Mesenteric fat pad (tissue), 1 donor: ENCODE measurements at regions not wholly inside any gene's neighbourhood (a gene's known extent, or its start where the extent isn't known, plus 50 kb on each side); places are given as distances from the start of the nearest gene placed in this dataset.

Experiments used
- DNase-seq: peaks from one replicate; pipeline ENCODE4 v3.0.0-alpha.2; 2020; ENCODE audit warnings: low spot score
- donor health status: DM: yes; HTN: yes; CAD: no.

GRCh38 chr22:22150457-22150856 is 94.1 kb upstream of the VPREB1 start:
- no peak for DNase-seq

DNA sequence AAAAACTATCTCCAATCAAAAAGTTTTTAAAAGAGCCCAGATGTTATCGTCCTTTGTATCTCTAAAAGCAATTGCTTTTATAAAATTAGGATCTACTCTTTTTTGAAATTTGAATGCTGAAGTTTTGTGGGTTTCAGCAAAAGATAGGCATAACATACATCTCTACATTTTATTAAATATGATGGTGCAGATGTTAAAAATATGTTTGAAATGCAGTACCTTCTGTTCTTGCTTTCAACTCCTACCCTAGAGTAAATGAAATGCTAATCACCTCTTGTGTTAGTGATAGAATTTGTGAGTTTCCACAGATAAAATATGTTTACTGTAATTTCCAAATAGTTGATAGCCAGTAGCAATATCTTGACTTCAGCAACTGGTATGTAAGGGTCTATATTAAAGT is 95.7 kb upstream of the VPREB1 start:
- no peak for DNase-seq

DNA sequence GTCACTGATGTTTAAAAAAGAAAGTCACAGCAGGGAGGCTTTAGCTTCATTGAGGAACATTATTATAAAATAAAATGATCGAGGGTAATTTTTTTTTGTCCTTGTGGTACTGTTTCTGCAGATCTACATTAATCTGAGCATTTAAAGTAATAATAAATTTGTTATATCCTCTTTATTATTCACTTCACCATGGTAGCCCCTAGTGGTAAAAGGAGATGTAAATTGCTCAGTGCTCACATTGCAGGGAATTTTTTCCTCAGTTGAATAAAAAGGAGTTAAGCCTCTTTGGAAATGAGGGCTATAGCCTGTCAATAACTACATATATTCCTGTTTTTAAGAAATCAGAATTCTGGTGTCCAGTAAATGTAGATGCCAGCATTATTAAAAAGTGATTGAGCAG is 99.7 kb upstream of the VPREB1 start:
- no peak for DNase-seq

DNA sequence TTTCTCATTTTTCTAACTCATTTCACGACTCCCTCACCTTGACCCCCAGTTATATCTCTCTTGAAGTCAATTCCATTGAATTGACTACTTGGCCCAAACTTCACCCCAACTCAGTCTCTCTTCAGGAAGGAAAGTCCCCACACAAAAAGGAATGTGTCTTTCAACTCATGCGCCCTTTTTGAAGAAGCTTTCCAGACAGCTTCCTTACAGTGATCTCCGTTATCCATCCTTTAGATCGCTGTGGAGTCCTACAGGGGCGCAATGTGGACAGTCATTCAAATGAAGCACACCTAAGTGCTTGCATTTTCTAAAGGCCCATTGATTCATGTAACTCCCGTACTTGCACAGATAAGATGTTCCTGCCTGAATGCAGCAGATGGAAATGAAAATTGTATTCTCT is 101.1 kb upstream of the VPREB1 start:
- DNase-seq: no peak

DNA sequence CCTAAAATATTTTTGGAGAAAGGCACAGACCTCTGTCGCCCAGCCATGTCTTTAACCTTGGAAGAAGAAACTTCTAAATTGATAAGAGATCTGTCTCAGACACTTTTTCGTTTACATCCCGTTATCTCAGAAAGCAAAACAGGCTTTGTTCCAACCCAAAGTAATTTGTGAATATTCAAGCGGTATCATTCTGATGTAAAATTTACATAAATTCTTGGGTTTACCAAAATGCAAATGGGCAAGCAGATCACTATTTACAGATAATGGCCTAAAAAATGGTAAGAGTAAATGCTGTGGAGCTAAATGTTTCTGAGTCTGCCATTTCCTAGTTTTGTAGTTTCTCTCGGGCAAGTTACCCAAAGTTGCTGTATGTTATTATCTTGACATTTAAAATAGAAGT is 101.9 kb upstream of the VPREB1 start:
- no peak for DNase-seq

GRCh38 chr22:22141771-22142591 is 102.6 kb upstream of the VPREB1 start:
- no peak for DNase-seq

- no peak for DNase-seq
Measured at GRCh38 chr22:22141031-22141430, 103.6 kb upstream of the VPREB1 start.

DNA sequence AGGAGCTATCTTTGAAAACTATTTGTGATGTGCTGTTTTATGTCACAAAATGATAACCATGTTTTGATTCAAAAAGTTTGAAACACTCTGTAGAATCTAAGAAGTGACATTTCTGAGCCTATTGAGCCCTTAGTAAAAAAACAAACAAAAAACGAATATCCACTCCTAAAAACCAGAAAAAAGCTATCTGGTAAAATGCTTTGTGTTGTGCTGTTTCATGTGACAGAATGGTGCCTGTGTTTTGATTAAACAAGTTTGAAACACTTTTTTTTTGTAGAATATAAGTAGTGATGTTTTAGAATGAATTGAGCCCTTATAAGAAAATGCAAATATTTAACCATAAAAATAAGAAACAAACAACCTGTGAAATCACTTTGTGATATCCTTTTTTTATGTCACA is 105.2 kb upstream of the VPREB1 start:
- DNase-seq: no peak

- DNase-seq: no peak
Measured at GRCh38 chr22:22138915-22139314, 105.7 kb upstream of the VPREB1 start.

- DNase-seq: no peak
Measured at GRCh38 chr22:22137891-22138290, 106.7 kb upstream of the VPREB1 start.

GRCh38 chr22:22133910-22134309 is 110.7 kb upstream of the VPREB1 start:
- no peak for DNase-seq

DNA sequence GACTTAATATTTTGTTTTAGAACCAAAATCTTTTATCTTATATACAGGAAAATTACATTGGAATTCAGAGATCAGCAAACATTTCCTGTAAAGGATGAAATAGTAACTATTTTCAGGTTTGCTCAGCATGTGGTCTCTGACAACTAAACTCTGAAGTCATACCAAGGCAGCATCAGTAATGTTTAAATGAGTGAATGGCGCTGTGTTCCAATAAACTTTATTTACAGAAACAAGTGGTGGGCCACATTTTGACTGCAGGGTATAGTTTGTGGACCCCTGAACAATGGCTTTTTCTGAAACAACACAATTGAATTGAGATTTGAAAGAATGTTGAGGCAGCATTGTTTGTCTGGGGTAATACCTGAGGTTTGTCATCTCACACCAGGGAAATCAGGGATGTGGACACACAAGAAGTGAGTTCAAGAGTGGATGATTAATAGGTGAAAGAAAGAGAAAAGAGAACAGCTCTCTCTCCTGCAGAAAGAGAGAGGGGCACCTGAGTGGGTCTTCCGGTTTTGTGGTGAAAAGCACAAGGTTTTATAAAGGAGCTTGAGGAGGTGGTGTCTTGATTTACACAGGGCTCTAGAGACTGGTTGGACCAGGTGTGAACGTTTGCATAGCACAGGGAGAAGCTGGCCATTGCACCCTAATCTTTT is 113.5 kb upstream of the VPREB1 start:
- DNase-seq: no peak

- no peak for DNase-seq
Measured at GRCh38 chr22:22129387-22129786, 115.2 kb upstream of the VPREB1 start.

- DNase-seq: no peak
Measured at GRCh38 chr22:22128440-22128839, 116.1 kb upstream of the VPREB1 start.

- DNase-seq: no peak
Measured at GRCh38 chr22:22127100-22127499, 117.5 kb upstream of the VPREB1 start.

GRCh38 chr22:22125579-22126468 is 118.8 kb upstream of the VPREB1 start:
- DNase-seq: no peak

DNA sequence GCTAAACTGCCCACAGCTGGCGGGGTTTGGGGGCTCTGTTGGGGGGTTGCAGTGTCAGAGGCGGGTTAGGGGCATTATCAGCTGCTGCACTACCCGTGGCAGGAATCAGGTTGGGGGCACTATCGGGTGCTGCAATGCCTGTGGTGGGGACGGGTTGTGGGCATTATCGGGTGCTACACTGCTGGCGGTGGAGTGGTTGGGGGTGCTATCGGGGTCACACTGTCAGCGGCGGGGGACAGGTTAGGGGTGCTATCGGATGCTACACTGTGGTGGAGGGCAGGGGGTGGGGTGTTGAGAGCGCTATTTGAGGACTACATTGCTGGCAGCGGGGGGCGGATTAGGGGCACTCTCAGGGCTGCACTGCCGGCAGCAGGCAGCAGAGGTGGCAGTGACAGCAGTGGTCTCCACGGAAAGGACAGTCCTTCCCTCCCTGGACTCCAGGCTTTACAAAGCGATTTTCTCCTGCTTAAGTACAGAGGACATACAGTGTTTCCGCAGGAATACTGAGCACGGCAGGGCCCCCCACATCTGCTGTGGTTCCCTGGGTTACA is 119.5 kb upstream of the VPREB1 start:
- DNase-seq: no peak

GRCh38 chr22:22124374-22124773 is 120.2 kb upstream of the VPREB1 start:
- DNase-seq: no peak

DNA sequence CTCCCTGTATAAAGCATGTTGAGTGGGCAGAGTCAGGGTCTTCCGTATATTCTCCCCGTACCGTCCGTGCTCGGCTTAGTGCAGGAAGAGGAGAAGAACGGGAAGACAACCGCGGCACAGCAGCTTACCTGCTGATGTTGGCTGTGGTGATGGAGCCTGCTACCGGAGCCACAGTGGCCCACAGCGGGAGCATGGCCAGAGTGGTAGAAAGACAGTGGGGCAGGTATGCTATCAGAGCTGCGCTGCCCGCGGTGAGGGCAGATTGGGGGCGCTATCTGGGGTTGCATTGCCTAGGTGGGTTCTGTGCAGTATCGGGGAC is 120.7 kb upstream of the VPREB1 start:
- no peak for DNase-seq

DNA sequence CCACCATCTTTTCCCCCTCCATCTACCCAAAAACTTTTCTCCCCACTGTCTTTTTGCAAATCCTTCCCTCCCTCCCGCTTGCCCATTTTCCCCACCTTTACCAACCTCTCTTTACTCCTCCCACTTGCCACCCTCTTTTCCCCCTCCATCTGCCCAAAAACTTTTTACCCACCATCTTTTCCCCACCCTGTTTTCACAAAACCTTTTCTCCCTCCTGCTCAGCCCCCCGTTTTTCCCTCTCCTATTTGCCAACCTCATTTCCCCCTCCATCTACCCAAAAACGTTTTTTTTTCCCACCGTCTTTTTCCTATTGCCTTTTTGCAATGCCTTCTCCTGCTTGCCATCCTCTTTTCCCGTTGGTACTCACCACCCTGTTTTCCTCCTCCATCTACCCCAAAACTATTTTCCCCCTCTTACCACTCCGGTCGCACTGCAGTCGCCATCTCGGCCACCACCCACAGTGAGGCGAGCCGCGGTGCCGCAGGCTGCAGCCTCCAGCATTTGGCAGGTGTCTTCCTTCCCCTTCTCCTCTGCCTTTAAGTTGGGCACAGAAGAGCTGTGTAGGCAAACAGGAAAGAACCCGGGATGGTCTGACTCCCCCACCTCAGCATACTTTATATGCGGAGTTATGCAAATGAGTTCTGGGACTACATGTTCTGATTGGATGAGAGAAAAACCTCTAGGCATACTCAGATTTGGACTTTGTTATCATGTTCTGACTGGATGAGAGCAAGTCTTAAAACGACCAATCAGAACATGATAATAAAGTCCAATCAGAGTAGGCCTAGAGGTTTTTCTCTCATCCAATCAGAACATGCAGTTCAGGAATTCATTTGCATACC is 121.2 kb upstream of the VPREB1 start:
- DNase-seq: no peak
